SIG-M5 treated with dmso at 0.1 percent for 504 hours (cell line): ENCODE measurements at regions not wholly inside any gene's neighbourhood (a gene's known extent, or its start where the extent isn't known, plus 50 kb on each side); places are given as distances from the start of the nearest gene placed in this dataset.
"Not testable (repeated sequence)": the region's sequence is repeated elsewhere in the genome, so short reads cannot be mapped to it uniquely, and the experiment has no call there.

Source experiments
- DNase-seq: peaks from one replicate; lab custom pipeline; 2025; ENCODE audit not compliant: unreplicated experiment; lab: John Stamatoyannopoulos, UW

DNA sequence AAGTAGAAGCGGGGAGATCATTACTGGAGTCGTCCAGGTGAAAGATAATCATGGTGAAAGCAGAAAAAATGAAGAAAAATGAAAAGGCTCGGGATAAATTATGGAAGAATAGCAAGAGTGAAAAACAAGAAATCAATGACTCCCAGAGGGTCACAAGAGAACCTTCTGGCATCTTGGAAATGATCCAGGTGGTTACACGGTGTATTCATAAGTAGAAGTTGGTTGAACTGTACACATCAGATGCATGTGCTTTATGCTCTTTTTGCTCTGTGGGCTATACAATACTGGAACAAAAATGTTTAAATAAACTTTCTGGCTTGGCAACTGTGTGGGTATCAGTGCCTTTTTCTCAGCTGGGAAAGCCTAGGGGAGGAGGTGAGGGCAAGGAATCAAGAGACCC lies 348.9 kb downstream of the RND3 start:
- DNase-seq = no peak

DNA sequence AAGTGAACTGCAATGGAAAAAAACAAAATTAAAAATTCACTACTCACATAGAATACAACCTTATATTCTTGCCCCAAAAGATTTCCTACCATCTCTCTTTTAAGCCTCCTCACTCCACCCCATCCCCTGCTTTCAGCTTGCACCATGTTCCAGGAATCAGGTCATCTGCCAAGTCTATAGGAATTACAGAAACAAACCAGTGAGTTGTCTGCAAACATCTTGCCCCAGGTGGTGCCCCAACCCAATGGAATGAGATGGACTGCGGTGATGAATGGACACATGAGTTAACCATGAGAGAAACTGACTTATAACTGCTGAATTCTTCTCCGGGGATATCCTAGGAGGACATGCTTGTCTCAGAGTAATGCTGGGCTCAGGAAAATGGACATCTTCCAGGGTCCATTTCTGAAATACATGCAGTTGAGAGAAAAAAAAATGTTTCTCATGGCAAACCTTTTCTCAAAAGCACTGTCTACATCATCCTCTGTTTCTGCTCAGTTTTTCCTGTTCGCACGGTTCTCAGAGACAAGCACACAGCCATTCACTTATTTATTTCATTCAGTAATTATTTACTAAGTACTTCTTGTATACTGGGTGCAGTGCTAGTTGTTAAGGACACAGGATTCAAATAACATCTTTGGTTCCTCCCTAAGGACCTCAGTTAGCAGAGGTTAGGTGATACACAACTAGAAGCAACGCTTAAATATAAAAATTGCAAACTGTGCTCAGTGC lies 350.0 kb downstream of the RND3 start:
- DNase-seq = no peak

DNA sequence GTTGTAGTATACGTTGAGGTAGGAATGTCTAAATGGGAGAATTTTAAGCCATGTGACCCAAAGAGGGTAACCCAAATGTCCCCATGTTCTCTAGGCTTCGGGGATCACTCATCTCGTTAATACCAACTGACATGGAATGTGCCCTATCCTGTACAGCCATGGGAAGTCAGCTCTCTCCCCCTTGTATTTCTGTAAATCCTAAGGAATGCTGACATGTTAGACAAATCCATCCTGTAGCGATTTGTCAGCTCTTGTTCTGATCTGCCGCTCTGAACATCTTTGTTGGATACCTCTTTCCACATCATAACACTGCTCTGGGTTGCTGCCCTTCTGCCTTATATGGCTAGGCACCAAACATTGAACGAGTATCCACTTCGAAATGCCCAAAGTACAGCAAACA lies 350.6 kb downstream of the RND3 start:
- DNase-seq = no peak

DNA sequence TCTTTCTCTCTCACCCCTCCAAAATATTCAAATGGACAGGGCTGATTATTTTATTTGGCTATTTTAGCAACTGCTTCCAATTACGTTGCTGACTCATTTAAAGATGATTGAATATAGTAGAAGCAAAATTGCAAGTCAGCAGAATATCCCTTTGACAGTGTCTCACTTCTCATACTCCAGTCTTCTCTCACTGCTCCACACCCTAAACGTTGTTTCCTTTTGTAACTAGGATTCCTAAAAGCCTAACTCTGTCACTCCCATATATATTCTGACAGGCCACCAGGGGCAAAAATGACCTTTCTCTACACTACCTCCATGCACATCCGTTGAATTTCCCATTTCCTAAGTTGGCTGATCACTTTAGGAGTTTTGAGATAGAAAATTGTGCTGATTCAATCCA lies 351.1 kb downstream of the RND3 start:
- no peak for DNase-seq

DNA sequence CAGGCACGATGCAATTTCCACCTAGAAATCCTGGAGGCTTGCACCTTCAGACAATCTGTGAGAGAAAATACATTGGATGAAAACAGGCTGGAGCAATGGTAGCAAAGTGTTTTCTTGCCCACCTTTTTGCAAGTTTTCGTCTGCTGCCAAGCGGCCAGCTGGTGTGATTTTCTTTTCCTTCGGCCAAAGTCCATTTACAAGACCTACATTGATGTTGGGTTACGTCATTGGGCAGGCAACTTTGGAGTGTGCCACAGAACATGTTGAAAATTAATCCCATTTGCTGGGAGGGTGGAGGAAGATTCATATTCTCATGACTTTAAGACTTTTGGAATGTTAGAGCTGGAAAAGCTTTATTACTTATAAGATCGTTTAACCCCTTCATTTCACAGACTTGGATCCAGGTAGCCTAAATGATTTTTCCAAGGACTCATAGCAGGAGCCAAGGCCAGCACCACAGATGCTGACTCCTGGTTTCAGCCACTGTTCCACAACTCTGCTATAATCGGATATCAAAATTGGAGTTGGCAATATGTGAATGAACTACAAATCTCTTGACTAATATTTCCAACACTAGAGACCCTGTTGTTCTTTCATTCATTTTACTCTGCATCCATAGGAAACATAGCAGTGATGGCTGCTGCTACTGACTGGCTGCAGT lies 352.1 kb downstream of the RND3 start:
- no peak for DNase-seq

DNA sequence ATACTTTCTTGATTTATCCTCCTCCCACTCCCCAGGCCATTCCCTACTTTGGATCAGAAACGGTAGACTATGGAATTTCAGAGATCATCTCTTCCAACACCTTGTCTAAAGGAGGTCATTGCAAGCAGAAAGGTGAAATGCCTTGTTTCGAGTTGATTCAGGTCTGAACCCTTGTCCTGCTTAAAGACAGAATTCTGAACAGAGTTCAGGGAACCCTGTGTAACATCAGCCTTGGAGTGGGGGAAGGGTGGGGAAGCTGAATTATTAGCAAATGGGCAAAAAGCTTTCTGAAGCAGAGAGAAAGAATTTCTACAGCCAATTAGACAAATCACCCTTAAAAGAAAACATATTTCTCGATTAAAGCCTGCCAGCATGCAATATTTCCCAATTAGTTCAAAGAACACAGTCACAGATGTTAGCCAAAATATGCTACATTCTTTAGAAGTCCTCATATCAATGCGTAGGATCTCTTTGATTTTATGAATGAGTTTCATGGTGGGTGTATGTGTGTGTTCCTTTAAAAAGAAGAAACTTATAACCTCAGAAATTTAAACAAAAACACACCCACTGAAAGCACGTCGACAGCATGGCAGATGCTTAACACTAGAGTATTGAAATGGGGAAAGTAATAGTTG lies 353.1 kb downstream of the RND3 start:
- DNase-seq = no peak

DNA sequence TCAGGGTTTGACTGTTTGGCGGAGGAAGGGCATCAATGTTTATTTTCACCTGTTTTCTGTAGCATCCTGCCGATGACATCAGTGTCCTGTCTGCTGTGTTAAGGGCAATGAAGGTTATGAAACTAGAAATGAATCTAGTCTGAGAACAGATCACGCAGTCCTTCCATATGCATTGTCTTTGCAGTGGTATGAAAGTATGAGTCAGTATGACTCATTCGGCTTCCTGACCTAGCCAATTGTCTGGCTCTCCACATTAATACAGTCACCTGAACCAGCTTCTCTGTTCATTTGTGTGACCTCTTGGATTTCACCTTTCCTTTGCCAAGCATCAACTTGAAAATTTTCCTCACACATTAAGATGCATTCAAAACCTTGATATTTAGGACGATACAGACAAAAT lies 353.8 kb downstream of the RND3 start:
- DNase-seq = peak; percentile 57

DNA sequence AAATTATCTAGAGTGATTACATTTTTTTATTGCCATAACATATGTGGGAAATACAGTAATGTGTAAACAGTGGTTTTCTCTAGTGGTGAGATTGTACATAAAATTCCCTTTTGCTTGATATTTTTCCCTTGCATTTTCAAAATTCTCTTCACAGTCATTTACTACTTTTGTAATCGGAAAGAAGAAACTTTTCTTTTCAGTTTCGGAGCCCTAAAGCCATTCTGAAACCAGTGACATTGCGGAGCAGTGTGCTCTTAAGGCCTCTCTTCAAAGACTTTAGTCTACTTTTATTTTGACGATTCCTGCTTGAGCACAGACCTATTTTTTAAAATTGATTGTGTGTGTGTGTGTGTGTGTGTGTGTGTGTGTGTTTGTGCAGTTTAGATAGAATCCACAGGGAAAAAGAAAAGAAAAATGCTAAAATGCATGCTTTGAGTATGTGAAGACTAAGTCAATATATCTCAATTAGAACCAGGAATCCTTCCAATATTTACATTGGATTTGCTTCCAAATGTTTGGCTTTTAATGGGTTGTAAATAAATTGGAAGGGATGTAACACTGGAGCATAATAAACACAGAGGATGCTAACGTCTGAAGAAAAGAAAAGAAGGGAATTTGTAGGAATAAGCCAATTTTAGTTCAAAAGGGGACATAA lies 357.4 kb downstream of the RND3 start:
- no peak for DNase-seq

DNA sequence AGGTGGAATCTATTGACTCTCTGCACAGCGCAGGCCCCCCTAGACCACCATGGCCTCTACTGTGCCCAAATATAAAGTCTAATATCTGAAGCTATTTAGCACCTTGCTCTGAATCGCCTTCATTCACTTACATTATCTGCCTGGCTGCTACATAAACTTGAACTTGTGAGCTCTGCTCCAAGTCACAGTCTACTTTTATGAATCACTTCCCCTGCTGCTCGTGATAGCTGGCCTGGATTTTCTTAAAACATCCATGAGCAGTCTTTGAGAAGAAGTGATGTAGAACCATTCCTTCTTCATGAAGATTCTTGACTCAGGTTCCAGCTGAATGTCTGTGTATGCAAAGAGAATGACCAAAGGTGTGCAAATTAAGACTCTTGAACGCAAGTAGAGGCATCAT lies 359.5 kb downstream of the RND3 start:
- DNase-seq = no peak

DNA sequence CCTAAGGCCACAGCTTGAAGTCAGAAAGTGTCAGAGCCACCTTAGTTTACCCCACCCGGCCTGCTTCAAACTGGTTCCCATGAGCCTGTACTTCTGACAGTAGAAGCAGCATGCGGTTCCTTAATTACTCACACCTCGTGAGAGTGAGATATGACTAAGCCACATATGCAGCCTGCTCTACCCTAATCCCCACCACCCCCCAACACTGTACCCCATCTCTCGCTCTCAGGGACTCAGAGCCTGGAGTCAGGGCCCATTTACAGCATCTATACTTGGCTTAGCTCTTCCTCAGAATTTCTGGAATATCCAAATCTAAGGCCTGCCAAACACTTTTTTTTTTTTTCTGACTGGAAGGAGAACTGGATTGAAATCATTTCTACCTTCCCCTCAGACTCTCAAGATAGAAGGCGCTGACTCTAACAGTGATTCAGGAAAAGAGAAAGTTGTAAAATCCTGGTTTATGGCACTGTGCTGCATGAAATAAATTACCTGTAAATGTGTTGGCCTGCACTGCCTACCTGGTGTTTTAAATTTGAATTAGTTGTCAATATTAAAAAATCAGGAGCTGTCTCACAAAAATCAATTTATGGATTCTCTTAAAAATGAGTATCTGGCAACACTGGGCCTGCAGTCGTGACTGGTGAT lies 360.0 kb downstream of the RND3 start:
- DNase-seq = no peak

DNA sequence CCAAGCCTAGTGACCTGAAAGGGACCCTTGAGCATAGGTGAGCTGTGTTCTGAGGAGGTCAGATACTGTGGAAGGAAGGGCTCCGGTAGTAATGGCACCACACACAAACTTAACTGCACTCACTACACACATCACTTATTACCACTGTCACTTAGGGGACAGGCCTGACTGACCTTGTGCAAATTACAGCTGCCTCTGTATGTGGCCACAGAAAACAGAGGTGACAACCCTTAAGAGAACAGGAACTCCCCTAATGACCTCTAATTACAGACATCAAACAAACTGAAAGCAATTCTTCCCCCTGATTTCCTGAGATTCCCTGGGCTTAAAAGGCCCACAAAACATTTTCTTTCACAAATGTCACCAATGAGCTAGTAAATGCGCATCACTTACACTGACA lies 360.6 kb downstream of the RND3 start:
- no peak for DNase-seq

DNA sequence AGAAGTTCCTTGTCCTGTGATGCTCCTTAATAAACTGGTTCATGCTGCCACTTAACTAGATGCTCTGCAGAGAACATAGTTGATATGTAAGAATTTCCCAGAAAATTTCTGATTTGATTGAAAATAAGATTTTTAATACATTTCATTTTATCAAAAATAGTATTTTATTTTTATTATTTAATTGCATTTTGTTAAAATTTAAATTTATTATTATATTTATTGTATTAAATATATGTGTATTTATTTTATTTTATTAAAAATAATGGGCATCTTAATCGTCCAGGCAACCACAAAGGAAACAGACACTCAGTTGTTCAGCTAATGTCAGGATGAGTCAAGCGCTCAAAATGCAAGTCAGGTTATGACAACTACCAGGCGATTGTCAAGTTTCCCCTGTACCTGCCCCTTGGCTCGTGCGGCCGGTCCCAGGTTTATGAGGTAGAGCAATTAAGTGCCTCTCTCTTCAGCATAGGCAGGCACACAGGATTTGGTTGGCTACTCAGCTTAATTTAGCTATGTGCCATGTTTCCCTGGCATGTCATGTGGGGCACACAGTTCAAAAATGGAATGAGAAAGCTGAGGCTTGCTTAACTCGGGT lies 361.2 kb downstream of the RND3 start:
- DNase-seq = no peak

DNA sequence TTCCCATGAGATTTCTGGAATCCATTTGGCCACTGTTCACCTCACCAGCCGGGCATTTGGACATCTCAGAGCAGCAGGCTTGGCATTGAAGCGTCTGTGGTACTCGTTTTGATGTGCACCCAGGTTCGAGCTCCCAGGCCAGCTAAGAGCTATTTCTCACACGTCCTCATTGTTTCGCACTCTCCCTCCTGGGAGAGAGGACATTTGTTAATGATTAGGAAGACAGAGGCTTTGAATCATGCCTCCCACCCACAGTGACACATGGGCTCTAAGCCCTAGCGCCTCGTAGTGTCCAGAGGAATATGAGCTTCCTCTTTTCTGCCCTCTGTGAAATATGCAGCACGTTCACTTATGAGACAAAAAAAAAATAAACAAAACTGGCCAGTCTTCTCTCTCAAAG lies 361.8 kb downstream of the RND3 start:
- DNase-seq = no peak

DNA sequence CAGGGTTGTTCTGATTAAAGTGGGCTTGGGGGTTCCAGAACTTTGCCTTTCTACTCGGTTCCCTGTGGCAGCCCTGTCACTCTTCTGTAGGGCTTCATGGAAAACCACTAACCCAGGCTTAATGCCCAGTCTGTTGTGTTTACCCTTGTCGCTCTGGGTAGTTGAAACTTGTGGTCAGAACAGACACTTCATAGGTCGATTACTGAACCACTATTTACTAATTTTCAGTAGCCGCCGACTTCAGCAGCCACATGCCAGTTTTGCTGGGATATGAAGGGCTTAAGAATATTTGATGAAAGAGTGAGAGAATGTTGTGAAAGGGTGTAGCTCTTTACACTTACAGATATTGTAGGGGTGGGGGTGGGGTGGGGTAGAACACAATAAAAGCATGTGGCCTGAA lies 362.3 kb downstream of the RND3 start:
- no peak for DNase-seq

DNA sequence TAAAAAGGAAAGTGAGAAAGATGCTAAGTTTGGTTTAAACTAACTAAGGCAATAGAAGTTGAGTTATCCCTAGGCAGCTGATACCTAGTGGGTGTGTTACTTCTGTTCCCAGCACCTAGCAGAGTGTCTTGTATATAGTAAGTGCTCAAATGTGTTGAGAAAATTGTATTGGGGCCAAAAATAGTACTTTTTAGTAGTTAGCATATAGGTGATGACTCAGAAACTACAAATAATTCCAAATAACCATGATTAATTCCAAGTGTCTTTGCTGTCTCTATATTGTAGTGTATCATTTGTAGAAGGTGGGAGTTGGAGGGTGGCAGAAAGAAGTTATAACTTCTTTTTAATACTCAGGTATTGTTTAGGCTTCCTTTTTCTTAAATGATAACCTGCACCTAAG lies 362.7 kb downstream of the RND3 start:
- no peak for DNase-seq

DNA sequence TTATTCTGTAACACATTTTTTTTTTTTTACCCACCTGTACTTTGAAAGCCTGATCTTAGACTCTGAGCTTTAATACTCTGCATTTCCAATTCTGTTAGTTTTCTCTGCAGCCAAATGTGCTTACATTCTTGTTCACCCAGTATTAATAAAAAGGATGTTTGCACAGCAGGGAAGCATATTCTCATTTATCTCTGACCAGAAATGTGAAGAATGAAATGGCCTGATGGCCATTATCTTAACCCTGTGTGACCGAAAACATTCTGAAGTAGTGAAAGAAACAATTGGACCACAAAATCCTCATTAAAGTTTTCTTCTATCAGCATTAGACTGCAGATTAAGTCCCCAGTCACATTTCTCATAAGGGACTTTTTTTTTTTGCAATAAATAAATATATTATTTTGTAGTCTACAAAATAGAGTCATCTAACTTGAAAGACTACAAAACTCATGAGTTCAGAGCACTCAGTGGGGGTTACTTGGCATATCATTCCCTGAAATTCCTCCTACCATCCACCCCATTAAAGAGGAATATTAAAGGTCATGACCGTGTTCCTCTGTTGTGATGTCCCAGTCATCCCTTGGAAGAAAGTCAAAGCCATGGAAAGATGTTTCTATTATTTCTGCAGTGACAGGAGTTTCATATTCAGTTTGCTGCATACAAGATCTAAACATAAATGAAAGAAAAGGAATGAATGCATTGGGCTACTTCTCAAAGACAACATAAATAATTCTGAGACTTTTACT lies 364.4 kb downstream of the RND3 start:
- DNase-seq = no peak

DNA sequence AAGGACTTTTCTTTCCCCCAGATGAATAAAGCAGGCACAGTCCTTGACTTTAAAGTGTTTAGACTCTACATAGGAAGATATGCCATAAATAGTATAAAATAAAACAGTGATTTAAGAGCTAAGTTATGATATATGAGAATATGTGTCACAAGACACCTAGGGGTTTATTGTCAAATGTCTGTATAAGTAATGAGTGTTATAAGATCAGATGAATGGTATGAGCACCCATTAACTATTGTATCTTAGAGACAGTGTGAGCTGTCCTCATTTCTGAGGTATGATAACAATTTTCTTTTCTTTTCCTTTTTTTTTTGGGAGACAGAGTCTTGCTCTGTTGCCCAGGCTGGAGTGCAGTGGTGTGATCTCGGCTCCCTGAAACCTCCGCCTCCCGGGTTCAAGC lies 365.3 kb downstream of the RND3 start:
- DNase-seq = no peak

DNA sequence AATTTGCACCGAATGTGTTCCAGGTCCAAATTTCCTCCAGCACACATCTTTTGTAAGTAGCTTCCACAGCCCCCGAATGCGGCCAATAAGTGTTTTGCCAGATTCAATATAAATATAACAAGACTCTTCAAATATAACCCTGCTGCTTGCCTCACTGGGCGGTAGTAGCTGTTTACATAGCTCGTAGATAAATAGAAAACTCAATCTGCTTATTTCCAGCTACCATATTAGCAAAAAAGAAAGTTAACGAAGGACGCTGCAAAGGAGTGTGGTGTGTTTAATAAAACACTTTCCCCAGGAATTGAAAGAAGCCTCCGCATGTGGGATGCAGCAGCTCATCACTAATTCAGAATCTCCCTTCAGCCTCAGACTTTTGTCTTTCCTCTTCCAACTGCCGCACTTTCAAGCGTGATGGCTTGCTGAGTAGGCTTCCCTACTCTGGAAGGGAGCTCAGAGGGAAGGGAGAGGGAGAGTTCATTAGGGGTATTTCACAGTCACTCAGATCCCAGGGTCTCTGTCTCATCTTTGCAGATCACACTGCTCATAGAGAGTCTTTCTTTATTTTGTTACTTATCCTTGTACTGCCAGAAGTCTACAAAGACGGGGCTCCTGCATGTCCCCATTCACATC lies 367.0 kb downstream of the RND3 start:
- no peak for DNase-seq

DNA sequence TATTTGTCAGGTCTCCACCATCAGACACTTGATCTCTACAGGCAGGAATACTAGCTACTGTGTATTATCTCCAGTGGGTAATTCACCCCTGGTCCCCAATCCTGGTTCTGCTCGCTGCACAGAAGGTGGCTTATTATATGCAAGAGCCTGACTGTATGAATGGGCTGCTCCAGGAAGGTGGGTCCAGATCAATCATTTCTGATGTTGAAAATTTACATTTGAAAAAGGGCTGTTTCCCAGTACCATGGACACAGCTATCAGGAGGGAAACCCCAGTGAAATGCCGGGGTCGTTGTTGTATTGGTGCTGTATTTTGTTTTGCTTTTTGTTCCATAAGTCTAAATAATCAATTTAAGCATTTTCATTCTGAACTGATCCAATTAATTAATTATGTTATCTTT lies 367.6 kb downstream of the RND3 start:
- DNase-seq = no peak

DNA sequence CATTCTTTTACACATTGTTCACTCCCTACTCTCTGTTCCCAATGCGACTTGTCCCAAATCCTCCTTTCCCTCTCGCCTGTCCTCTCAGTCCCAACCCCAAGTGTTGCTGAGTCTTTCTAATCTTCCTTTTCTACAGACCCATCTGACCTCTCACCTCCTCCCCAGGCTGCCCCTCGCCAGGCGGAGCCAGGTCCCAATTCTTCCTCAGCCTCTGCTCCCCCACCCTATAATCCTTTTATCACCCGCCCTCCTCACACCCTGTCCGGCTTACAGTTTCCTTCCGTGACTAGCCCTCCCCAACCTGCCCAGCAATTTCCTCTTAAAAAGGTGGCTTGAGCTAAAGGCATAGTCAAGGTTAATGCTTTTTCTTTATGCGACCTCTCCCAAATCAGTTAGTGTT lies 373.4 kb downstream of the RND3 start:
- not testable (repeated sequence) for DNase-seq
